ENCODE measurements at regions not wholly inside any gene's neighbourhood (a gene's known extent, or its start where the extent isn't known, plus 50 kb on each side); places are given as distances from the start of the nearest gene placed in this dataset.
A peak's percentile ranks its signal among the peaks of the same experiment; 100 is the strongest.

GRCh38 chr18:55783921-55784320, 195.9 kb upstream of the TCF4 start:
- TF ChIP-seq TAF1 (IDR thresholded peaks at IDR 0.05; ENCODE audit: borderline replicate concordance, low read depth, low read length) (no peak), POLR2A (IDR thresholded peaks at IDR 0.05; ENCODE audit: low read depth, low read length) (no peak), POLR2AphosphoS5 (IDR thresholded peaks at IDR 0.05; ENCODE audit: low read depth, low read length) (no peak)
- DNase-seq (ENCODE audit: insufficient read length) (no peak), FAIRE-seq (no peak)

- DNase-seq (ENCODE audit: insufficient read length) = no peak
- FAIRE-seq = no peak
- TF ChIP-seq TAF1 (IDR thresholded peaks at IDR 0.05; ENCODE audit: borderline replicate concordance, low read depth, low read length) (no peak), POLR2A (IDR thresholded peaks at IDR 0.05; ENCODE audit: low read depth, low read length) (no peak), POLR2AphosphoS5 (IDR thresholded peaks at IDR 0.05; ENCODE audit: low read depth, low read length) (no peak)
These were observed 193.5 kb upstream of the TCF4 start for GRCh38 chr18:55781481-55781957.

DNA sequence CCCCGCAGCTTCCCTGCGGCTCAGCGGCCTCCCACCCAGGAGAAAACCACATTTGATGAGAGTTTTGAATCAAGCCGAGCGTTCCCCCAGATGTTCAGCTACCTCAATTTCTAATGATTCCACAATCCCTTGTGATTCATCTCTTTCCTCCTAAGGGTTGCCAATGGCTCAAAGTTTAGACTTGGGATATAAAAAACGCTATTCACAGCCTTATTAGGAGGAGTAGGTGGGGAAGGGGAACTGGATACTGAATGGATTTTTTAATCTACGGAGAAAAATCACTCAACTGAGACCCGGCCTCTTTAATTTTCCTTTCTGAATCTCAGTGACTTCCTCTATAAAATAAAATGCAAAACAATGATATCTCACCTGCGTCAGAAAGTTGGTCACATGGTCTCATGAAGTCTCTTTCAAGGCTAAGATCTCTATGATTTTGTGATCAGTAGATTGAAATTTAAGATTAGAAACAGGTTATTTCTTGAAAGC, 192.6 kb upstream of the TCF4 start:
- TF ChIP-seq POLR2A (IDR thresholded peaks at IDR 0.05; ENCODE audit: low read depth, low read length) = no peak
- no peak for TF ChIP-seq POLR2AphosphoS5 (IDR thresholded peaks at IDR 0.05; ENCODE audit: low read depth, low read length)
- TF ChIP-seq TAF1 (IDR thresholded peaks at IDR 0.05; ENCODE audit: borderline replicate concordance, low read depth, low read length) = no peak
- DNase-seq (ENCODE audit: insufficient read length) (no peak), FAIRE-seq (no peak)

GRCh38 chr18:55779691-55780585, 191.9 kb upstream of the TCF4 start:
- no peak for FAIRE-seq
- TF ChIP-seq TAF1 (IDR thresholded peaks at IDR 0.05; ENCODE audit: borderline replicate concordance, low read depth, low read length) (no peak), POLR2AphosphoS5 (IDR thresholded peaks at IDR 0.05; ENCODE audit: low read depth, low read length) (no peak), POLR2A (IDR thresholded peaks at IDR 0.05; ENCODE audit: low read depth, low read length) (no peak)
- peak; percentile 11 for DNase-seq (ENCODE audit: insufficient read length)

- DNase-seq (ENCODE audit: insufficient read length) (no peak), FAIRE-seq (peak; percentile 91)
- TF ChIP-seq TAF1 (IDR thresholded peaks at IDR 0.05; ENCODE audit: borderline replicate concordance, low read depth, low read length) = no peak
- TF ChIP-seq POLR2AphosphoS5 (IDR thresholded peaks at IDR 0.05; ENCODE audit: low read depth, low read length) = no peak
- no peak for TF ChIP-seq POLR2A (IDR thresholded peaks at IDR 0.05; ENCODE audit: low read depth, low read length)
These were observed 191.0 kb upstream of the TCF4 start for GRCh38 chr18:55778788-55779690.

GRCh38 chr18:55777666-55778304, 189.8 kb upstream of the TCF4 start:
- DNase-seq (ENCODE audit: insufficient read length) (no peak), FAIRE-seq (no peak)
- no peak for TF ChIP-seq POLR2A (IDR thresholded peaks at IDR 0.05; ENCODE audit: low read depth, low read length)
- no peak for TF ChIP-seq POLR2AphosphoS5 (IDR thresholded peaks at IDR 0.05; ENCODE audit: low read depth, low read length)
- TF ChIP-seq TAF1 (IDR thresholded peaks at IDR 0.05; ENCODE audit: borderline replicate concordance, low read depth, low read length) = no peak

- TF ChIP-seq POLR2A (IDR thresholded peaks at IDR 0.05; ENCODE audit: low read depth, low read length) (no peak), TAF1 (IDR thresholded peaks at IDR 0.05; ENCODE audit: borderline replicate concordance, low read depth, low read length) (no peak)
- FAIRE-seq (no peak), DNase-seq (ENCODE audit: insufficient read length) (no peak)
These were observed 188.0 kb upstream of the TCF4 start for GRCh38 chr18:55775972-55776371.

- no peak for FAIRE-seq
- TF ChIP-seq TAF1 (IDR thresholded peaks at IDR 0.05; ENCODE audit: borderline replicate concordance, low read depth, low read length) (no peak), POLR2AphosphoS5 (IDR thresholded peaks at IDR 0.05; ENCODE audit: low read depth, low read length) (no peak), POLR2A (IDR thresholded peaks at IDR 0.05; ENCODE audit: low read depth, low read length) (no peak)
- no peak for DNase-seq (ENCODE audit: insufficient read length)
These were observed 186.5 kb upstream of the TCF4 start for GRCh38 chr18:55774505-55774904.

GRCh38 chr18:55768255-55768654, 180.3 kb upstream of the TCF4 start:
- no peak for FAIRE-seq
- no peak for DNase-seq (ENCODE audit: insufficient read length)
- TF ChIP-seq TAF1 (IDR thresholded peaks at IDR 0.05; ENCODE audit: borderline replicate concordance, low read depth, low read length) (no peak), POLR2AphosphoS5 (IDR thresholded peaks at IDR 0.05; ENCODE audit: low read depth, low read length) (no peak)

DNA sequence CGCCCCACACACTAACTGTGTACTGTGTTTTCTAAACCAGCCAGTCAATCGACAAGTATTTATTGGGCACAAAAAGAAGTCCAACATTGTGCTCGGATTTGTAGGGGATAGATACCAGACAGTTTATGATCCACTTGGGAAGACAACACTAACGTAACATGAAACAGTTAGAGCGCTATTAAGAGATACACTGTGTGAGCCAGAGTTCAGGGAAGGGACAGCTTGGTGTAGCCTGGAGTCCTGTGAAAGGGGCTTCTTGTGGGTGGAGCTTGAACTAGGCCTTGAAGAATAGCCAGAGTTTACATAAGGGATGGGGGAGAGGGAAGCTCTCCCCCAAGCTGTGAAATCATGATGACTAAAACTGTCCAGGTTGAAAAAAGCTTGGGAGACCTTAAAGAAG, 176.4 kb upstream of the TCF4 start:
- no peak for FAIRE-seq
- TF ChIP-seq POLR2AphosphoS5 (IDR thresholded peaks at IDR 0.05; ENCODE audit: low read depth, low read length) (no peak), POLR2A (IDR thresholded peaks at IDR 0.05; ENCODE audit: low read depth, low read length) (no peak), TAF1 (IDR thresholded peaks at IDR 0.05; ENCODE audit: borderline replicate concordance, low read depth, low read length) (no peak)
- no peak for DNase-seq (ENCODE audit: insufficient read length)

DNA sequence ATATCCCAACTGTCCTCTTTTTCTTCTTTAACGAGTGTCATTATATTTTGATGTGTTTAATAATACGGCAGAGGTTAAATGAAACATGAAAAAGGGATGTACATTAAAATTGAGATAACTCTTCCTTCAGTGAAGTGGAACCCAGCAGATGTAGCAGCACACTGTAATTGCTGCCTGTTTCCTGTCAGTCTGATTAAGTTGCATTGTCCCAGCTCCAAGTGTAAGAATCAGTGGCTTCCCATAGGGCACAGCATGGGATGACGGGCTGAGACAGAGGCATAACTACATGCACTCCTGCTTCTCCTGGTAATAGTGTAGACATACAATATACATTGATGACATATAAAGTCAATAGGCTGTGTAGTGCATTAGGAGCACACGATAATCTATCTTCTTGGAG, 175.8 kb upstream of the TCF4 start:
- DNase-seq (ENCODE audit: insufficient read length) (no peak), FAIRE-seq (no peak)

More for the DNA sequence above, 175.8 kb upstream of the TCF4 start:
- no peak for TF ChIP-seq TAF1 (IDR thresholded peaks at IDR 0.05; ENCODE audit: borderline replicate concordance, low read depth, low read length)
- TF ChIP-seq POLR2AphosphoS5 (IDR thresholded peaks at IDR 0.05; ENCODE audit: low read depth, low read length) = no peak
- no peak for TF ChIP-seq POLR2A (IDR thresholded peaks at IDR 0.05; ENCODE audit: low read depth, low read length)

All from GM12892 (cell line).